RWPE1 (cell line): ENCODE measurements at regions not wholly inside any gene's neighbourhood (a gene's known extent, or its start where the extent isn't known, plus 50 kb on each side); places are given as distances from the start of the nearest gene placed in this dataset.

Experiments
- CTCF ChIA-PET: fragments of 350-600 bp; sonication (Branson Sonifier 250); formaldehyde crosslinking; extraction: SDS; loops from one replicate; lab custom pipeline; 2021; lab: Yijun Ruan, JAX
- POLR2A ChIA-PET: fragments of 400-600 bp; formaldehyde crosslinking; extraction: SDS; loops from one replicate; lab custom pipeline; 2020; ENCODE audit warnings: antibody characterized with exemption; ENCODE audit not compliant: low non-redundant PET; lab: Yijun Ruan, JAX
- DNase-seq: peaks from one replicate; pipeline ENCODE4 v3.0.0; 2012; ENCODE audit warnings: low spot score
- H3K27ac ChIP-seq: fragments of 450-650 bp; 2 replicates; pipeline ENCODE4 v1.5.1; 2017
- TF ChIP-seq, protein P1 (sequence below): fragments of 450-650 bp; conservative IDR thresholded peaks from 2 replicates; pipeline ENCODE4 v1.5.1; 2017; ENCODE audit warnings: low read depth, mild to moderate bottlenecking

DNA sequence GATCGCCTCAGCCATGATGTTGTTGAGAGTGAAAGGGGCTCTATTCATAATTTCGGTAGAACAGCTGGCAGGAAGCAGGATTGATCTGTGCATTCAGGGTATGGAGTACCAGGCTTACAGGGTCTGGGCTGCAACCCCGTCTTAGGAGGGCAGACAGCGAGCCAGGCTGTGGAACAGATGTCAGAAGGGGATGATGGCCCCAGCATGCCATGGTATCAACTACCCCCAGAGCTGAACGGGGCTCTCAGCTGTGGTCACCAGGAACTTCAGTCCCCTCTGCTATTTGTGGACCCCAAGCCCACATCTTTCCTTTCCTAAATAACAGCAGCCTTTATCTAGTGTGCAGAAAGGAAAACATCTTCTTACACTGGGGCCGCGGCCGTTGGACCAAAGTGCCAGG is 422.2 kb upstream of the SALL3 start:
- no peak overlapping the region for H3K27ac ChIP-seq
- POLR2A ChIA-PET: no interaction called here
- TF ChIP-seq, protein P1, sequence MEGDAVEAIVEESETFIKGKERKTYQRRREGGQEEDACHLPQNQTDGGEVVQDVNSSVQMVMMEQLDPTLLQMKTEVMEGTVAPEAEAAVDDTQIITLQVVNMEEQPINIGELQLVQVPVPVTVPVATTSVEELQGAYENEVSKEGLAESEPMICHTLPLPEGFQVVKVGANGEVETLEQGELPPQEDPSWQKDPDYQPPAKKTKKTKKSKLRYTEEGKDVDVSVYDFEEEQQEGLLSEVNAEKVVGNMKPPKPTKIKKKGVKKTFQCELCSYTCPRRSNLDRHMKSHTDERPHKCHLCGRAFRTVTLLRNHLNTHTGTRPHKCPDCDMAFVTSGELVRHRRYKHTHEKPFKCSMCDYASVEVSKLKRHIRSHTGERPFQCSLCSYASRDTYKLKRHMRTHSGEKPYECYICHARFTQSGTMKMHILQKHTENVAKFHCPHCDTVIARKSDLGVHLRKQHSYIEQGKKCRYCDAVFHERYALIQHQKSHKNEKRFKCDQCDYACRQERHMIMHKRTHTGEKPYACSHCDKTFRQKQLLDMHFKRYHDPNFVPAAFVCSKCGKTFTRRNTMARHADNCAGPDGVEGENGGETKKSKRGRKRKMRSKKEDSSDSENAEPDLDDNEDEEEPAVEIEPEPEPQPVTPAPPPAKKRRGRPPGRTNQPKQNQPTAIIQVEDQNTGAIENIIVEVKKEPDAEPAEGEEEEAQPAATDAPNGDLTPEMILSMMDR: no peak
- CTCF ChIA-PET: no interaction called here
- no peak for DNase-seq

DNA sequence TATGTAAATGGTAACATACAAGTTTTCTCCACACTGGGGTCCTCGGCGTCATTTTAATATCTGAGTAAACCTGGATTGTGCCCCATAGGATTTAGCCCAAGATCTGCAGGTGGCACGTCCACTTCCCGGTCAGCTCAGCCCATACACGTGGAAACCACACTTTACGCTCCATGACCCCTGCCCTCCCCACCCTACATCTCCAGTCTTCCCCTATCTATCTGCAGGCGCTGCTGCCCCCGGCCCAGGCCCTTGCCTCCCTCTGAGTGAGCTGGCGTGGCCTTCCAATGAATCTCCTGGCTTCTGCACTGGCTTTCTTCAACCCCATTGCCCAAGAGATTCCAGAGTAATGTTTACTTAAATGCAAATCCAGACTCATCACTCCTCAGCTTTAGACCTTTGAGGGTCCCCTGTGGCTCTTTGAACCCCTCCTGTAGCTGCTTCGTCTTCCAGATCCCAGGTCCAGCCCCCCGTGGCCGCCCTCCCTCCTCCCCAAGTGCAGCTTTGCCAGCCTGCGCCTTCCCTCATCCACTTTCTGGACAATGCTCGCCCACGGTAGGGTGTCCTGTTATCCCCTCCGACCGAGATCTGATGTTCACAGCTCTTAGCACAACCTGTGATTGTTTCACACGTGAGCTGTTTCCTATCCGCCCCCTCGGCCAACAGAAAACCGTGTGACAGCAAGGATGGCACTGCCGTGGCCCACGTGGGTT is 421.4 kb upstream of the SALL3 start:
- TF ChIP-seq, protein P1: no peak
- H3K27ac ChIP-seq: no peak overlapping the region
- POLR2A ChIA-PET: no interaction called here
- DNase-seq: no peak
- CTCF ChIA-PET: no interaction called here

DNA sequence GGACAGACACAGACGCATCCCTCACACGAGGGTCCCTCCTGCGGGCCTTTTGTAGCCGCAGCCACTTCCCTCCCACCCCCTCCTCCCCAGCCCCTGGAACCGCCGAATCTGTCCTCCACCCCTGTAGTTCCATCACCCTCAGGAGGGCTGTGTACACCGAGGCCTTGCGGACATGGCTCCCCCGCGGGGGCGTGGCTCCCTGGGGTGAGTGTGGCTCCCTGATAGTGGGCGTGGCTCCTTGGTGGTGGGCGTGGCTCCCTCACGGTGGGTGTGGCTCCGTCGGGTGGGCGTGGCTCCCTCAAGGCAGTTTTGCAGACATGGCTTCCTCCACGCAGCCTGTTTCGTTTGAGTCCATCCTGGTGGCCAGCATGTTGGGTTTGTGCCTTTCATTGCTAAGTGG is 420.7 kb upstream of the SALL3 start:
- DNase-seq: no peak
- no peak overlapping the region for H3K27ac ChIP-seq
- TF ChIP-seq, protein P1: no peak
- ChIA-PET POLR2A (no interaction called here), CTCF (no interaction called here)

GRCh38 chr18:78559584-78559983 is 420.0 kb upstream of the SALL3 start:
- CTCF ChIA-PET: no interaction called here
- TF ChIP-seq, protein P1: no peak
- POLR2A ChIA-PET: no interaction called here
- DNase-seq: no peak
- H3K27ac ChIP-seq: no peak overlapping the region

DNA sequence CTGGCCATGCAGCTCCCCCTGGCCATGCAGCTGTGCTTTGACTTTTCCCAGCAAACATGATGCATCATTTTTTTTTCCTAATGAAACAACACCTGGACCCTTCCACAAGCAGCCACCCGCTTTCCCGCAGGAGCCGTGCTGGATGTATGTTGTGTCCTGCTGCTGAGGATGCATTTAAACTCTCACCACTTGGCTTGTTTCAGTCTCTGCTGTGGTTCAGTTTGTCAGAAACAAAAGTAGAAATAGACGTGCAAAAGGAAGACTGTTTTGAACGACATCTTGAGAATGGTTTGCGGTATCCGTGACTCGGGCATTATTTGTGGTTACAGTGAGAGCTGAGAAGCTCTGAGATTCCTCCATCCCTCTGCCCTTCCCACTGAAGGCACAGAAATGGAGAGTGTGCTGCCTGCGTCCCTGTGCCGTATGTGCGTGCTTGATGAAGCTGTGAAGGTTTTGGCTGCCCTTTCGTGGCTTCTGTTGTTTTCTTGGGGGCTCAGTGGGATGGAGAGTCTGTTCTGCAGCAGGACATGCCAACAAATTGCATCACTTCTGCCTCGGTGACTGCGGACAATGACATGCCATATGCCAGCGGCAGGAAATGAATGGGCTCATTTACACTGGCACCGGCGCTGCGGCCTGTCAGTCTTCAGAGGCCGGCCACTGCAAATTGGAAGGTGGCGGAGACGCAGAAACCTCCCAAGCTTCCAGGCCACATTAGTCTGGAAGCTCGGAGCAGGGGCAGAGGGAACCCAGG is 417.7 kb upstream of the SALL3 start:
- TF ChIP-seq, protein P1: no peak
- DNase-seq: no peak
- CTCF ChIA-PET: no interaction called here
- POLR2A ChIA-PET: no interaction called here
- no peak overlapping the region for H3K27ac ChIP-seq

GRCh38 chr18:78562531-78562961 is 417.1 kb upstream of the SALL3 start:
- TF ChIP-seq, protein P1: no peak
- ChIA-PET CTCF (no interaction called here), POLR2A (no interaction called here)
- no peak for DNase-seq
- no peak overlapping the region for H3K27ac ChIP-seq
